Femur (tissue), 1 donor: ENCODE measurements at regions not wholly inside any gene's neighbourhood (a gene's known extent, or its start where the extent isn't known, plus 50 kb on each side); places are given as distances from the start of the nearest gene placed in this dataset.
"Not testable (repeated sequence)": the region's sequence is repeated elsewhere in the genome, so short reads cannot be mapped to it uniquely, and the experiment has no call there.

Source experiments
- DNase-seq: peaks from one replicate; pipeline ENCODE4 v3.0.0-alpha.2; 2017

- no peak for DNase-seq
Observed at GRCh38 chr5:100641833-100642232, 106.7 kb downstream of the FAM174A start.

DNA sequence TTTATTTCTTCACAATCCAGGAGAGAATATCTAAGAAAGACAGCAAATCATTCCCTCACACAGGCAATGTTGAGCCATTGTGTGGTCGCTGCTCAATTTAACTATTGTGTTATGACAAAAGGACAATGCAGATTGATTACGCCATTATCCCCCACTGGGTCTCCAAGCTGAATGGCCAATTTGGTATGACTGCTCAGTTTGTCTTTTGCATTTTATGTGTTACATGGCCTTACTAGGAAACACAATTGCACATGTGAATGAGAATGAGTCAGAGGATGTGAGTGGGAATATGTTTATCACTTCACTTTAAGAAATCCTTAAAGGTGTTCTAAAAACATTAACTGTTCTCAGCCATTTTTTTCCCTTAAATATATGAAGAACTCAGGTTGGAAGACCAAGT lies 108.3 kb downstream of the FAM174A start:
- DNase-seq, result no peak

- no peak for DNase-seq
Observed at GRCh38 chr5:100644185-100644584, 109.0 kb downstream of the FAM174A start.

GRCh38 chr5:100644776-100645175 lies 109.6 kb downstream of the FAM174A start:
- DNase-seq, result no peak

DNA sequence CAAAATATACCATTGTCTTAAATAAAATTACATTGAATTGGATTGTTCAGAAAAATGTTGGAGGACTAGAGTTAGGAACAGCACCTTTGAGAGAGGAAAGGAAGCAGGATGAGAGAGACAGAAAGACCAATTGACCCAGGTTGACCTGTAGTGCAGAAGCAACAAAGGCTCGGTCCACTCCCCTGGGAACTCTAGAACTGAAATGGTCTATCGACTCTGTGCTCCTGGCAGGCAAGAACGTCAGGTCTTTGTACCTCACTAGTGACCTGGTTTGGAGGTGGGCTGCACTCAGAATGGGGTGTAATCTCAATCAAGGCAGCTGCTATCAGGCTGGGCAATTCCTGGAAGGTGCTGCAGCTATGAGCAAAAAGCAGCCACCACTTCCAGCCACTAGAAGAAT lies 110.8 kb downstream of the FAM174A start:
- no peak for DNase-seq

GRCh38 chr5:100646691-100647090 lies 111.5 kb downstream of the FAM174A start:
- DNase-seq, result no peak

GRCh38 chr5:100647461-100648230 lies 112.5 kb downstream of the FAM174A start:
- peak; percentile 40 for DNase-seq

GRCh38 chr5:100654895-100655294 lies 119.7 kb downstream of the FAM174A start:
- DNase-seq, result no peak

GRCh38 chr5:100656771-100657170 lies 121.6 kb downstream of the FAM174A start:
- DNase-seq, result not testable (repeated sequence)

DNA sequence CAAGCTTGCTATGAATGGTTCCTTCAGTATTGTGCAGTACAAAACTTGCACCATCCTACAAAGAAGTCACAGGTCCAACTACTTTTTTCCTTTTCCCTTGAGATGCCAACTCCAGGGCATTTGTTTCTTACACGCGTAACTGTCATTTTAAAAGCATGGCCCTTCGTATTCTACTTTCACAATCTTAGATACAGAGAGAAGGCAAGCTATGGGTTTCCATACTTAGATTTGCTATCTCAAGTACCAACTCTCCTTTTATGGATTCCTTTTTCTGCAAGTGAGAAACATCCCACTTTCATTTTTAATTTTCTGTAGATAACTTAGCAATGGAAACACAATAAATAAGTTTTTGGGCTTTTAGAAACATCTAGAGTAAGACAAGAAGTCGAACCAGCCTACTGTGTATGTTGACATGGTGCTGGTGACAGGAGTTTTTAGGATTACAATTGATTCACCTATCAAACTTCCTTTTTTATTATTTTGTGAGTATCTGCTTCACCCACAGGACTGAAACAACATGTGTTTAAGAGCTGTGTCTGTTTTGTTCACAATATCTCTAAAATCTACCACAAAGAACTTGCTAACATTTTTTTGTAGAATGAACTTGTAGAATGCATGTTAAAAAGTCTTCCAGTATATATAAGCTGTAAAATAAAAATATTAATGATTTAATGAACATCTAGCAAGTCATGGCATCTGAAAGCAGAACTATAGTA lies 124.1 kb downstream of the FAM174A start:
- no peak for DNase-seq

DNA sequence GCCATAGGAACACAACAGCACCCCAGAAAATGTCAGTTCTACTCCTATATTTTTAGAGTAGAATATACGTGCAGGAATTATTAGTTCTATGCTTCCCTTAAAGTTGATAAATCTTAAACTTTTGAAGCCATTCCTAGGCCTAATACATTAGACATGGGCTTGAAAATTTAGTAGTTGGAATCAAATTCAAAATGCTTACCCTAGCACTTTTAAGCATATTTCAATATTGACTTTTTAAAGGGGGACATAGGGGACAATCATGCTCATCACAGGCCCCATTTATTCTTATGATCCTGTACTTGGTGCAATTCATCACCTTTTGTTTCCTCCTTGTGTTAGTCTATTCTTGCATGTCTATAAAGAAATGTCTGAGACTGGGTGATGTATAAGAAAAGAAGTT lies 129.0 kb downstream of the FAM174A start:
- DNase-seq, result no peak

DNA sequence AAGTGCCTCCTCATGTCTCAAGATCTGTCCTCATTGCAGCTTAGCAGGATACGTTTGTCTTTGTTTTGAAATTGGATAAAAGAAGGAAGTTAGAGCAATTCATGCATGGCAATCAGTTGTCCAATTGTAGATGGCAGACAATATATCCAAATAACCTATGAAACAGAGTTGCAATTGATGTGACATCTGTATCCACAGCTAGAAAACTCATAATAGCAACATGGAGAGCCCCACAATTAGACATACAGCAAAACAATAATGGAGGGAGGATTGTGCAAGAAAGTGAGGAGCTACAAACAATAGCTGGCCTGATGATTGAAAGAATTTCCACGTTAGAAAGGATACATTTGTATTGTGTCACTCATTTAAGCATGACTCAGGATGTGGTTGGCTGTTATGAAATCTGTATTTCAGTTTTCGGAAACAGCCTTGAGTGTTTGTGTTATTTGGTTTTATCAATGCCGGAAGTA lies 132.0 kb downstream of the FAM174A start:
- no peak for DNase-seq

DNA sequence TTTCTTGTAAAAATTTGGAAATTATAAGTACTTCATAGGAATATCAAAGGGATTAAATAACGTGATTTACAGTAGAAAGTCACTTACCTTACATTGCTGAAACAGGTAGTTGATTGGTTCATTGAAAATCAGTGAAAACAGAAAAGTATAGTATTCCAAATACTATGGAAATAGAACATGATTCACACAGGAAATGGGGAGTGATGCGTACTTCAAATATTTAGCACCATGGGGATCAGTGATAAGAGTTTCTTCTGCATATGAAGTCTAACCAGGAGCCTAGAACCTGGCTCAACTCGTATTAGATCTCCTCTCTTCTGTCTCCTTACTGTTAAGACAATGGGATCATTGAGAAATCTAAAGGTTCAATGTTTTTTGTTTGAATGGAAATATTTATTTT lies 133.3 kb downstream of the FAM174A start:
- DNase-seq, result no peak

GRCh38 chr5:100676817-100677631 lies 141.8 kb downstream of the FAM174A start:
- DNase-seq, result no peak

DNA sequence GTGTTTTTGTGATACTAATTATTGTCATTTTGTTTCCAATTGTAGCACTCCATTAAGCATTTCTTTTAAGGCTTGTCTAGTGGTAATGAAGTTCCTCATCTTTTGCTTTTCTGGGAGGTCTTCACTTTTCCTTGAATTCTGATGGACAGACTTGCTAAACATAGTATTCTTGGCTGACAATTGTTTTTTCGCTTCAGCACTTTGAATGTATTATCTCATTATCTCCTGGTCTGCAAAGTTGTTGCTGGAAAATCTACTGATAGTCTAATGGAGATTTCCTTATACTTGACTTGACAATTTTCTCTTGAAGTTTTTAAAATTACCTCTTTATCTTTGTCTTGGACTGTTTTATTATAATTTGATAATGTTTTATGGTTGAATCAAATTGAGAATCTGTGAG lies 147.5 kb downstream of the FAM174A start:
- DNase-seq, result no peak

DNA sequence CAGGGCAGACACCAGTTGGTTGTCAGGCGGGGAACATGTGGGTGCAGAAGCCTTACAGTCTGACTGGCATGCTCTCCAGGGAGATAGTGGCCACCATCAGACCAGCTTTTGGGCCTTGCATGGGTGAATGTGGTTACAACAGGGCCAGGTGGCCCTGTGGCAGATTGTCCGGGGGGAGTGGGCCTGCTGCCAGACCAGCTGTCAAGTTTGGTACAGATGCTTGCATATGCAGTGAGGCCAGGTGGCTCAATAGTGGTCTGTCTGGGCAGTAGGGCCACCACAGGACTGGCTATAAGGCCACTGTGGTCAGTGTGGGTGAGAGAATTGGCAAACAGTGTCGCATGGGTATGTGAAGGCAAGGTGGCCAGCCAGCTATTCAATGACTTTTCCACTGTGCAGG lies 148.7 kb downstream of the FAM174A start:
- no peak for DNase-seq

GRCh38 chr5:100685122-100685521 lies 149.9 kb downstream of the FAM174A start:
- DNase-seq, result not testable (repeated sequence)

DNA sequence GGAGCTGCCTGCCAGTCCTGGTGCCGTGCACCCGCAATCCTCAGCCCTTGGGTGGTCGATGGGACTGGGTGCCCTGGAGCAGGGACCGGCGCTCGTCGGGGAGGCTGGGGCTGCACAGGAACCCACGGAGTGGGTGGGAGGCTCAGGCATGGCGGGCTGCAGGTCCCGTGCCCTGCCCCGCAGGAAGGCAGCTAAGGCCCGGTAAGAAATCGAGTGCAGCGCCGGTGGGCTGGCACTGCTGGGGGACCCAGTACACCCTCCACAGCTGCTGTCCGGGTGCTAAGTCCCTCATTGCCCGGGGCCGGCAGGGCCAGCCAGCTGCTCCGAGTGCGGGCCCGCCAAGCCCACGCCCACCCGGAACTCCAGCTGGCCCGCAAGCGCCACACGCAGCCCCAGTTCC lies 153.7 kb downstream of the FAM174A start:
- not testable (repeated sequence) for DNase-seq

- no peak for DNase-seq
Observed at GRCh38 chr5:100690036-100690560, 154.9 kb downstream of the FAM174A start.

GRCh38 chr5:100691085-100691484 lies 155.9 kb downstream of the FAM174A start:
- no peak for DNase-seq

DNA sequence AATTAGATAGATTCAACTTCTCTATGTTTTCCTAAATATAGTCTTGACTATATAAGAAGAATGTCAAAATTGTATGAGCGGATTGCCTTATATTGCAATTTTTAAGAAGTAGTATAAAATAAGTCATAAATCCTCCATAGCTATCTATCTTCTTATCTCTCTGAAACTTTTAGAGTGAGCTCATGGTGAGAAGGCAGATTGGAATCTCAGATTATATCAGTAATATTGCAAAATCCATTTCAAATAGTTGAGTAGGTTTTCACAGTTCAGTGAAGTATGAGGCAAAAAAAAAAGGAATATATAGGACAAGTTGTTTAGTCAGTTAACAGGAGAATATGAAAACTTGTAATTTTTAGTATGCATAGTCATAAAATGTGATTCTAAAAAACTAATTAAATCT lies 156.4 kb downstream of the FAM174A start:
- DNase-seq, result no peak

GRCh38 chr5:100693481-100693880 lies 158.3 kb downstream of the FAM174A start:
- no peak for DNase-seq

GRCh38 chr5:100694100-100694499 lies 158.9 kb downstream of the FAM174A start:
- DNase-seq, result no peak
